NCI-H526 (cell line): ENCODE measurements at regions not wholly inside any gene's neighbourhood (a gene's known extent, or its start where the extent isn't known, plus 50 kb on each side); places are given as distances from the start of the nearest gene placed in this dataset.
A peak's percentile ranks its signal among the peaks of the same experiment; 100 is the strongest.

ENCODE experiments used
- DNase-seq, 2 experiments: peaks; one replicate each; lab custom pipeline; 2025; lab: John Stamatoyannopoulos, UW

DNA sequence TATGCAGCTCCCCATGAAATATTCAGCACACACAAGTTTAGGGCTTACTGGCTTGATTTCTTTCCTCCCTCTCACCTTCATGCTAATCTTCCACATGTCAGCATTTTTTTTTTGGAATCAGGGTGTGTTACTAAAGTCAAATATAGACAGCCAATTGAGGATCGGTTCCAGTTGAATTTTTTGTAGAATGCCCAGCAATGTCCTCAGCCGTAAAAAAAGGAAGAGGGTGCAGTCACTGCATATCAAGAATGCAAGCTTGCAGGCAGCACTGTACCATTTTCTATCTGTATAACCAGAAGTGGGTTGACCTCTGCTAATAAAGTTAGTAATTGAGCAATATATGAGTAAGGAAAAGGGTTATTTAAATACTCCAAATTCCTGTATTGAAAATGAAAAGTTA lies 51.4 kb upstream of the CHMP2B start:
- no peak for DNase-seq

GRCh38 chr3:87173776-87174175 lies 53.3 kb upstream of the CHMP2B start:
- DNase-seq, result no peak

GRCh38 chr3:87173071-87173470 lies 54.0 kb upstream of the CHMP2B start:
- no peak for DNase-seq

DNA sequence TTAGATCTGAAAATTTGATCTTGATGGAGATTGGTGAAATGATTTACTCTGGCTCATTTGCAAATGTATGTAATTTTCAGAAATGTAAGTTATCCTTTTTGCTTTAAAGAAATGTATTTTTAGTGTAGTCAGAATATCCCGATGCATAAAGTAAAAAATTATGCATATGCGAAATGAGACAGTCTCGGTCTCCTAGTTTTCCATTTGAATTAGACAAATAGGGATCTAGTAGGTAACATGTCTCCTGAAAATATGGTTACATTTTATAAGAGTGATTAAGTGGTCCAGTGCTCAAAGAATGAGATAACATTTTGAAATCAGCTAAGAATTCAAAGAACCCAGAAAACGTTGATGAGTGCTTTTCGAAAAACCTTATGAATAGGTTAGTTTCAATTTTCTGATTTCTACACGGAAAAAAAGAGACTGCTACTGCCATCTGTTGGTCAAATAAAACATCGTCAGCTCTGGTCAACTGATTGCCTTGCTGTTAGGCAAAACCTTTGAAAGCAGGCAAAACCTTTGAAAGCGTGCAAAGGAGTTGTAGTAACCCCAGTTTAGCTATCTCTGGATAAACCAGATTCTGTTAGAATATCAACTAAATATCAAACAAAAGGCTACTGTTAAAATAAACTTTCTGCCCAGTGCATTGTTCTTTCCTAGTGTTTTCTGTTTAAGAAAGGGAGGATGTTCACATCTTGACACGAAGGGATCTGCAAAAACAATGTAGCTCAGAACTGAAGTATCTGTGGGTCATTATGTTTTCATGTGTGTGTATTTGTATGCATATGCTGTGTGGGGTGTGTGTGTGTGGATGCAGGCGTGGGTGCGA lies 59.3 kb upstream of the CHMP2B start:
- peak; percentile 28 to 65 for DNase-seq

DNA sequence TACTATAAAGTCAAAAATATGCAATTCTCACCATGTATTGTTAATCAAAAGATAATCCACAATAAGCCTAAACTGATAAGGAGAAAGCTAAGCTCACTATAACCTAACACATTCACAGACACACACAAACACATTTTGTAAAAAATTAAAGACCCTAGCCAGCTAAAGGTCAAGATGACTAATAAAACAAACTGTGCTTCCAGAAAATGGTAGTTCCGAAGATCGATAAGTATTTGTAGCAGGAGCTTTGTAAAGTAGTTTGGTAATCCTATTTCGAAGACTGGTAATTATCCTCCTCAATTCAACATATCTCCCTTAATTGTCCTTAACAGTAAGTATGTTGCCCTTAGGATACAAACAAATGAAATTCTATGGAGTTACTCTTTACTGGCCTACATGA lies 62.9 kb upstream of the CHMP2B start:
- no peak for DNase-seq

GRCh38 chr3:87161851-87162250 lies 65.3 kb upstream of the CHMP2B start:
- DNase-seq, result no peak

- DNase-seq, result peak; percentile 25 to 28
These were observed 65.7 kb upstream of the CHMP2B start for GRCh38 chr3:87161417-87161816.

GRCh38 chr3:87161013-87161412 lies 66.1 kb upstream of the CHMP2B start:
- DNase-seq, result no peak

- no peak for DNase-seq
These were observed 68.3 kb upstream of the CHMP2B start for GRCh38 chr3:87158823-87159222.

- no peak for DNase-seq
These were observed 79.1 kb upstream of the CHMP2B start for GRCh38 chr3:87148020-87148419.

DNA sequence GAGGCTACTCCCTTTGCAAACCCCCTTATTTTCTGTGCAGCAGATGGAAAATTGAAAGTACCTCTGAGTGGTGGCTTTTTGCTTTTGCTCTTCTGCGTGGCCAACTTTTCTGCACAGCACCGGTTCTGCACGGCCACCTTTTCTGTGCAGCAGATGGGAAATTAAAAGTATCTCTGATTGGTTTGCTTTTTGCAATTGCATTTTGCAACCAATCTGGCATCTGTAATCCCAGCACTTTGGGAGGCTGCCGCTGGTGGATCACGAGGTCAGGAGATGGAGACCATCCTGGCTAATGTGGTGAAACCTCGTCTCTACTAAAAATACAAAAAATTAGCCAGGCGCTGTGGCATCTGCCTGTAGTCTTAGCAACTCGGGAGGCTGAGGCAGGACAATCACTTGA lies 79.5 kb upstream of the CHMP2B start:
- no peak for DNase-seq

DNA sequence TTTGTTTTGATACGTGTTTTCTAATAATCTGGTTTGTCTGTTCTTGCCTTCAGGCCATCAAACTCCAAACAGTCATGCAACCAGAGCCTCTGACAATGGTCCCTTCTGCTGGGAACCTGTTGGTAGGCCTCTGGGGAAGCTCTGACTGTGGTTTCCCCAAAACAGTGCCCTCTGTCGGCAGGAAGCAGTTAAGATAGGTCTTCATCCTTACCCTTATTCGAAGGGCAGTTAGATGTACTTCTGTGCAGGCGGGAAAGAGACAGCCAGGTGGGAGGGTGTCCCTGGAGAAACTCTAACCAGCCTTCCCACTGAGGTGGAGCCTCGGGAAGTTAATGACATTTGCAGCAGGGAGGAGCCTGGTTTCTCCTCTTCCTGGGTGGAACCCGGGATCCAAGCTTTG lies 81.6 kb upstream of the CHMP2B start:
- DNase-seq, result peak in 1 of 2 experiments; percentile 38

- DNase-seq, result no peak
These were observed 91.0 kb upstream of the CHMP2B start for GRCh38 chr3:87136066-87136596.

GRCh38 chr3:87135412-87135811 lies 91.7 kb upstream of the CHMP2B start:
- DNase-seq, result no peak

GRCh38 chr3:87132801-87133200 lies 94.3 kb upstream of the CHMP2B start:
- DNase-seq, result no peak

- DNase-seq, result no peak
These were observed 99.1 kb upstream of the CHMP2B start for GRCh38 chr3:87128006-87128405.

DNA sequence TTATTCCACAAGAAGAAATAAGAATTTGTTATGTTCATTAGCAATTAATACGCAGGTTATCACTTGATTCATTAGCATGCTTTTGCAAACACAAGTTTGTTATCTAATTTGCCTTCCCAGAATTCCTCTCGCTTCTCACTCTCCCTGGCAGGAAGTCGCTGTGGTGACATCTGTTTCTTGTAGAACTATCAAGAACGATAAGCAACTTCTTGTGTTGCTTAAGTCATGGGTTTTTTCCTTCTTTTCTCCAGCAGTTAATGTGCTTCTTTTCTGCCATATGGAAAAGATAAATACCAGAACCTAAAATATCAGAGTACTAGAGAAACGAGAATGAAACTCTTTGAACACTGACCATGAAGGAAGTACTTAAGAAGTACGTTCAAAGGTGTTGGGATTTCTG lies 99.8 kb upstream of the CHMP2B start:
- no peak for DNase-seq

- no peak for DNase-seq
These were observed 100.8 kb upstream of the CHMP2B start for GRCh38 chr3:87126321-87126720.

GRCh38 chr3:87125116-87125515 lies 102.0 kb upstream of the CHMP2B start:
- DNase-seq, result no peak

DNA sequence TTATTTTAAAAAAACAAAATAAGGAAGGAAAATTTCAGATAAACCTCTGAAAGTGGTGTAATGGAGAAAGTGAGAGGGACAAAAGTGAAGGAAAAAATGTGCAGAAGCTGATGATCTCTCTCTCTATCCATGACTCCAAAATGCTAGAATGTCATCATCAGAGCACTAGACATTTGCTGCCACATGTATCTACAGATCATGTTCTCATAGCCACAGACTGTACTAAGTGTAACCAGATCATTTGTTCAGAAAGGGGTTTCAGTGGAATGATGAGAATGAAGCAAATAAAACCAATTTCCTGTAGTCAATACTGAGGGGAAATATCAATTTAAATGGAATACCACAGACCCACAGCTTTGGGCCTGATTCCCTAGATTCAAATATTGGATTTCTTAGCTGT lies 104.3 kb upstream of the CHMP2B start:
- DNase-seq, result no peak

GRCh38 chr3:87121856-87122255 lies 105.3 kb upstream of the CHMP2B start:
- DNase-seq, result no peak

DNA sequence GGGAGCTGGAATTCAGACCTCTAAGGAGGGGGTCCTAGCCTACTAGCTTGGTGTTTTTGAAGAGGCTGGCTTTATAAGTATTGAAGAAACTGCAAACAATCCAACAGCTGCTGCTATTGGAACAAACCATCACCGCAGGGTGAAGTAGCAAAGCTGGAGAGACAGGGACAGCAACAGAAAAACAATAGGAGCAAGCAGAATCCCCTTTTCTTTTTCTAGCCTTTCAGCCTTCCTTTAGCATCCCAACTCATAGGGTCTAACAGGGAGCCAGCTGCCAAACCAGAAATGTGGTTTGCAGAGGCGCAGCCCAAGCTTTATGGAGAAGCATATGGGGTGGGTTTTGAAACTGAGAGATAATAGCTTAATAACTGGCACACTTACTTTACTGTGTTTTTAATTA lies 106.2 kb upstream of the CHMP2B start:
- no peak for DNase-seq

- DNase-seq, result no peak
These were observed 106.9 kb upstream of the CHMP2B start for GRCh38 chr3:87120236-87120635.

DNA sequence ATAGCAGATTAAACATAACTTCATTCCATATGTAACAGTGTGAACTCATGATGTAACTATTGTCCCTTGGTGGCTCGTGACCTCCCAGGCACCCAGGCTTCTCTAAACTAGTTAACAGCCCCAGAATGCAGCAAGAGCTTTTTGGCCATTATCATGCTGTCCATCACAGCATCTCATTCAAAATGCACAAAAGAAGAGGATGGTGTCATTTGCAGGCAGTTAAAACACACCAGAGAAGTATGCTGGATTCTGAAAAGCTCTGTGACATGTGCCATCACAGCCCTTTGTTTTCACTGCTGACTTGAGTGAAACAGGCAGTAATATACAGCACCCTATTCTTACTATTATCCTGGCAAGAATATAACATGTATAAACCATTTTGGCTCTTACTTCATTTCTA lies 117.6 kb upstream of the CHMP2B start:
- DNase-seq, result no peak
